Tibial artery (tissue), 4 donors: ENCODE measurements at regions not wholly inside any gene's neighbourhood (a gene's known extent, or its start where the extent isn't known, plus 50 kb on each side); places are given as distances from the start of the nearest gene placed in this dataset.

ENCODE experiments used
- DNase-seq, 2 donors: peaks; one replicate each; pipeline ENCODE4 v3.0.0-alpha.2; 2019
- H3K27ac ChIP-seq, 2 donors: fragments of 200-600 bp; sonication (generic) in 1 of 2; 1 replicate in 1 of 2; 2 replicates in 1 of 2; pipeline ENCODE4 v1.5.1; 2018 to 2019; ENCODE audit warnings: mild to moderate bottlenecking in 1 of 2
- H3K27me3 ChIP-seq, 2 donors: fragments of 200-600 bp; sonication (generic) in 1 of 2; one replicate each; pipeline versions ENCODE4 v1.5.1 to v1.6.0; 2016 to 2019
- H3K36me3 ChIP-seq, 3 donors: fragments of 200-600 bp; sonication (generic) in 2 of 3; one replicate each; pipeline ENCODE4 v1.5.1; 2016 to 2019; ENCODE audit warnings: mild to moderate bottlenecking in 2 of 3
- H3K4me1 ChIP-seq, 4 donors: fragments of 200-600 bp; sonication (generic) in 2 of 4; 1 replicate in 3 of 4; 2 replicates in 1 of 4; pipeline ENCODE4 v1.5.1; 2016 to 2019
- H3K4me3 ChIP-seq, 2 donors: fragments of 200-600 bp; sonication (generic) in 1 of 2; 1 replicate in 1 of 2; 2 replicates in 1 of 2; pipeline ENCODE4 v1.5.1; 2018 to 2019; ENCODE audit warnings: mild to moderate bottlenecking in 2 of 2
- H3K9me3 ChIP-seq, 3 donors: fragments of 200-600 bp; sonication (generic) in 1 of 3; one replicate each; pipeline ENCODE4 v1.5.1; 2016 to 2019
- intact Hi-C: fragments of 100-400 bp; cut with DNase I; formaldehyde crosslinking; loops from one replicate; pipeline ENCODE4 v1.15.0; 2023; ENCODE audit warnings: low total_unique reads
- TF ChIP-seq, protein P1 (sequence below), 2 experiments: fragments of 200-600 bp in 1 of 2; fragments of 450-650 bp in 1 of 2; IDR thresholded peaks; one replicate each; pipeline ENCODE4 v1.5.1; 2017 to 2019; ENCODE audit warnings: antibody characterized with exemption in 2 of 2, mild to moderate bottlenecking in 1 of 2, moderate library complexity in 1 of 2

- Histone ChIP-seq H3K27ac (no peak overlapping the region), H3K4me3 (no peak overlapping the region), H3K4me1 (no peaks in the 10 kb centered on the region), H3K36me3 (no peaks in the 10 kb centered on the region), H3K9me3 (no peaks in the 10 kb centered on the region), H3K27me3 (no peaks in the 10 kb centered on the region)
- TF ChIP-seq, protein P1, sequence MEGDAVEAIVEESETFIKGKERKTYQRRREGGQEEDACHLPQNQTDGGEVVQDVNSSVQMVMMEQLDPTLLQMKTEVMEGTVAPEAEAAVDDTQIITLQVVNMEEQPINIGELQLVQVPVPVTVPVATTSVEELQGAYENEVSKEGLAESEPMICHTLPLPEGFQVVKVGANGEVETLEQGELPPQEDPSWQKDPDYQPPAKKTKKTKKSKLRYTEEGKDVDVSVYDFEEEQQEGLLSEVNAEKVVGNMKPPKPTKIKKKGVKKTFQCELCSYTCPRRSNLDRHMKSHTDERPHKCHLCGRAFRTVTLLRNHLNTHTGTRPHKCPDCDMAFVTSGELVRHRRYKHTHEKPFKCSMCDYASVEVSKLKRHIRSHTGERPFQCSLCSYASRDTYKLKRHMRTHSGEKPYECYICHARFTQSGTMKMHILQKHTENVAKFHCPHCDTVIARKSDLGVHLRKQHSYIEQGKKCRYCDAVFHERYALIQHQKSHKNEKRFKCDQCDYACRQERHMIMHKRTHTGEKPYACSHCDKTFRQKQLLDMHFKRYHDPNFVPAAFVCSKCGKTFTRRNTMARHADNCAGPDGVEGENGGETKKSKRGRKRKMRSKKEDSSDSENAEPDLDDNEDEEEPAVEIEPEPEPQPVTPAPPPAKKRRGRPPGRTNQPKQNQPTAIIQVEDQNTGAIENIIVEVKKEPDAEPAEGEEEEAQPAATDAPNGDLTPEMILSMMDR (IDR thresholded peaks at IDR 0.05): no peak
- DNase-seq: no peak
- intact Hi-C loops: no loop called here
Observed at GRCh38 chr9:32255026-32255425, 129.4 kb upstream of the ACO1 start.

- TF ChIP-seq, protein P1 (IDR thresholded peaks at IDR 0.05): no peak
Observed at GRCh38 chr9:32258482-32258881, 126.0 kb upstream of the ACO1 start.

GRCh38 chr9:32260151-32260862 lies 124.1 kb upstream of the ACO1 start:
- Histone ChIP-seq H3K9me3 (no peaks in the 10 kb centered on the region), H3K4me3 (no peak overlapping the region), H3K27me3 (no peaks in the 10 kb centered on the region), H3K36me3 (no peaks in the 10 kb centered on the region), H3K4me1 (no peaks in the 10 kb centered on the region), H3K27ac (no peak overlapping the region)
- intact Hi-C loops: no loop called here
- no peak for DNase-seq
- TF ChIP-seq, protein P1 (IDR thresholded peaks at IDR 0.05): no peak

More at GRCh38 chr9:32258482-32258881, 126.0 kb upstream of the ACO1 start:
- Histone ChIP-seq H3K4me3 (no peak overlapping the region), H3K4me1 (no peaks in the 10 kb centered on the region), H3K27ac (no peak overlapping the region), H3K36me3 (no peaks in the 10 kb centered on the region), H3K9me3 (no peaks in the 10 kb centered on the region), H3K27me3 (no peaks in the 10 kb centered on the region)
- DNase-seq: no peak
- intact Hi-C loops: no loop called here

DNA sequence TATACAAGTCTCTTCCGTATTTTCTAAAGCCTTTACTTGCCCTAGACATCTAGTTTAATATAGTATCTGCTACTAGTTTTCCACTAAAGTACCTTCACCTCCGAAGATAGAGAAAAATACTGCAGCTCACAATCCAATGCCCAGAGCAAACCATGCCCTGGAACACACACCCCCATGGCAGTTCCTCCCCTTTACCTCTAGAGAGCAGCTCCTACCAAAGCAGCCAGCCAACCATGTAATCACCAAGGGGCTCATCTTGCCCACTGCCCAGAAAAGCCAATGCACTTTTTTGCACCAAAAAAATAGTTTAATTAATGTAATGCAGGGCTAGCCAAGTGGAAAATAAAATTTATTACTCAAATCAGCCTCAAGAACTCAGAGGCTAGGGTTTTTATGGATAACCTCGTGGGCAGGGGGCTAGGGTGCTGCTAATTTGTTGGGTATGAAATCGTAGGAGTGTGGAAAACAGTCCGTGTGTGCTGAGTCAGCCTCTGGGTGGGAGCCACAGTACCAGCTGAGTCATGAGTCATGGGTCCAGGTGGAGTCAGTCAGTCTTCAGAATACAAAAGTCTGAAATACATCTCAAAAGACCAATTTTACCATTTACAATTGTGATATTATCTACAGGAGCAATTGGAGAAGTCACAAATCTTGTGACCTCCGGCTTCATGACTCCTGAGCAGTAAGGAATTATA lies 120.1 kb upstream of the ACO1 start:
- TF ChIP-seq, protein P1 (IDR thresholded peaks at IDR 0.05): no peak
- H3K36me3 ChIP-seq: no peaks in the 10 kb centered on the region
- no peak overlapping the region for H3K27ac ChIP-seq
- H3K27me3 ChIP-seq: no peaks in the 10 kb centered on the region
- no peak for DNase-seq
- H3K4me3 ChIP-seq: no peak overlapping the region
- no peaks in the 10 kb centered on the region for H3K4me1 ChIP-seq
- intact Hi-C loops: no loop called here
- H3K9me3 ChIP-seq: no peaks in the 10 kb centered on the region

- no peak overlapping the region for H3K4me3 ChIP-seq
- no peaks in the 10 kb centered on the region for H3K4me1 ChIP-seq
- no peaks in the 10 kb centered on the region for H3K9me3 ChIP-seq
- intact Hi-C loops: no loop called here
- TF ChIP-seq, protein P1 (IDR thresholded peaks at IDR 0.05): no peak
- no peaks in the 10 kb centered on the region for H3K36me3 ChIP-seq
- DNase-seq: no peak
- H3K27ac ChIP-seq: no peak overlapping the region
- no peaks in the 10 kb centered on the region for H3K27me3 ChIP-seq
Observed at GRCh38 chr9:32265037-32265436, 119.4 kb upstream of the ACO1 start.
